HG03520 (cell line): ENCODE measurements at regions not wholly inside any gene's neighbourhood (a gene's known extent, or its start where the extent isn't known, plus 50 kb on each side); places are given as distances from the start of the nearest gene placed in this dataset.
"Not testable (repeated sequence)": the region's sequence is repeated elsewhere in the genome, so short reads cannot be mapped to it uniquely, and the experiment has no call there.

ENCODE experiments used
- ATAC-seq: cut with Tn5 transposase; IDR thresholded peaks from one replicate; pipeline ENCODE4 v1.9.1; 2021; ENCODE audit warnings: mild to moderate bottlenecking, moderate library complexity; ENCODE audit not compliant: unreplicated experiment

- no peak for ATAC-seq
Measured at GRCh38 chr1:187936667-187937066, 1107.9 kb downstream of the PLA2G4A start.

- ATAC-seq, result no peak
Measured at GRCh38 chr1:187938092-187938491, 1109.3 kb downstream of the PLA2G4A start.

DNA sequence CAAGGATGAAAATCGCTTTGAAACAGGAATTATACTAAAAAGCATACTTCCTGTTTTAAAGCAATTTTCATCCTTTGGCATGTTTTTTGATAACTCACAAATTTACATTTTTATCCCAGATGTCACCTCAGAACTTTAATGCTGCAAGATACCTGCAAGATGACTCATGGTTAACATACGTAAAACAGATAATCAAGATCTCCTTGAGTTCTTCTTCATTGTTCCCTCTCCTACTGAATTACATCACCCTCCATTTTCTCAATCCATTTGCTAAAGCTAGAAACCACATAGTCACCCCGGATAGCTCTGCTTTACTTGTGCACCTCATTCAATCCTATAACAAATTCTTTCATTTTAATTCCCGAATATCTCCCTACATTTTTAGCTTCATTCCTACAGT lies 1114.2 kb downstream of the PLA2G4A start:
- no peak for ATAC-seq

DNA sequence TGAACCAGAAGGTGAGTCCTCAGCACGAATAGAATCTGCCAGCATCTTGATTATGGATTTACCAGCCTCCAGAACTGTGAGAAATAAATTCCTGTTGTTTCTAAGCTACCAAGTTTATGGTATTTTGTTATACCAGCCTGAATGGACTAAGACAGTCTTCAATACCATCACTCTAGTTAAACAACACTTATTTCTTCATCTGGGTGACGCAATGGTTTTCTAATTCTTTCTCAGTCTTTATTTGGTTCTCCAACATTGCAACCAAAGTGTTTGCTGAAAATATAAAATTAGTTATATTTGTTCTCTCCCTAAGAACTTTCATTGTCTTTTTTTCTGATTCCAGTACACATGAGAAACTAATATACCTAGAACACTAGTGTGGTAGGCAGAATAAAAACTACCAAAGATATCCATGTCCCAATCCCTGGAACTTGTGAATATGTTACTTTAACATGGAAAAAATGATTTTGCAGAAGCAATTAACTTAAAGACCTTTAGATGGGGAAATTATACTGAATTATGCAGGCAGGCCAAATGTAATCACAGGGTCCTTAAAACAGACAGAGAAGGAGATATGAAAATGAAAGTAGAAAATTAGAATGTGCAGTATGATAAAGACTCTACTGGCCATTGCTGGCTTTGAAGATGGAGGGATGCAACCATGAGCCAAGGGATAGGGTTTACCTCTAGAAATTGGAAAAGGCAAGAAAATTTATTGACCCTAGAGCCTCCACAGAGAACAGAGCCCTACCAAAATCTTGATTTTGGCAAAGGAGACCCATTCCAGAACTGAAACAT lies 1115.1 kb downstream of the PLA2G4A start:
- no peak for ATAC-seq

DNA sequence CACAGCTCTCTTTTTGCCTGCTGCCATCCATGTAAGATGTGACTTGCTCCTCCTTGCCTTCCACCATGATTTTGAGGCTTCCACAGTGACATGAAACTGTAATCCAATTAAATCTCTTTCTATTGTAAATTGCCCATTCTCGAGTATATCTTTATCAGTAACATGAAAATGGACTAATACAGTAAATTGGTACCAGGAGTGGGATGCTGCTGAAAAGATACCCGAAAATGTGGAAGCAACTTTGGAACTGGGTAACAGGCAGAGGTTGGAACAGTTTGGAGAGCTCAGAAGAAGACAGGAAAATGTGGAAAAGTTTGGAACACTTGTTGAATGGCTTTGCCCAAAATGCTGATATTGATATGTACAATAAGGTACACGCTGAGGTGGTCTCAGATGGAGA lies 1117.9 kb downstream of the PLA2G4A start:
- ATAC-seq, result not testable (repeated sequence)

GRCh38 chr1:187947359-187947758 lies 1118.6 kb downstream of the PLA2G4A start:
- ATAC-seq, result no peak

- ATAC-seq, result no peak
Measured at GRCh38 chr1:187948170-187948794, 1119.5 kb downstream of the PLA2G4A start.

DNA sequence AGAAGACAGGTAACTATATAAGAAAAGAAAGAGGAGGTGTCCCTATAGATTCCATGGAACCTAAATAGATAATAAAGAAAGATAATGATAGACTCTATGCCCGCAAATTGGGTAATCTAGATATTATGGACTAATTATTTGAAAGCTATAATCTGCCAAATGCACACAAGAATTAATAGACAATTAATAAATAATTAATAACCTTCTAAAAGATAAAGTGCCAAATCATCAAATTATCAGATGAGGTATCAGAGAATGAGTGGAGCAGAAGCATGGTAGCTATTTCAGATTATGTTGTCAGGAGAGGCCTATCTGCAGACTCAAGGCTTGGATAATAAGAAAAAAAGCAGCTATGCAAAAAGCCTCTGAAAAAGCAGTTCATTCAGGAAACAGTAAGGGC lies 1120.8 kb downstream of the PLA2G4A start:
- ATAC-seq, result no peak

DNA sequence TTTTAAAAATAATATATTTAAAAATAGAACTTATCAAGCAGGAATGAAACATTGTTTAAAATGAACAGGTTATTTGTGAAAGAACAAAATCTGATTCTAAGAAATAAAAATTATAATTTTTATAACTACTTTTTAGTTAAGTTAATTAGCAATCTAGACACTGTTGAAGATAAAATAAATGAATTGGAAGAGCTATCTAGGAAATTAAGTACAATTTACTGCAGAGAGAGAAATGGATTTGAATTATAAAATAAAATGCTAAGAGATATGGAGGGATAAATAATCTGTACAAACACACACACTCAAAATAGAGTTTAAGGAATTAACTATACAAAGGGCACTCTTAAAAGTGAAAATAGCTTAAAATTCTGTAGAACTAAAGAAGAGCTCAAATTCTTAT lies 1123.1 kb downstream of the PLA2G4A start:
- ATAC-seq, result no peak

DNA sequence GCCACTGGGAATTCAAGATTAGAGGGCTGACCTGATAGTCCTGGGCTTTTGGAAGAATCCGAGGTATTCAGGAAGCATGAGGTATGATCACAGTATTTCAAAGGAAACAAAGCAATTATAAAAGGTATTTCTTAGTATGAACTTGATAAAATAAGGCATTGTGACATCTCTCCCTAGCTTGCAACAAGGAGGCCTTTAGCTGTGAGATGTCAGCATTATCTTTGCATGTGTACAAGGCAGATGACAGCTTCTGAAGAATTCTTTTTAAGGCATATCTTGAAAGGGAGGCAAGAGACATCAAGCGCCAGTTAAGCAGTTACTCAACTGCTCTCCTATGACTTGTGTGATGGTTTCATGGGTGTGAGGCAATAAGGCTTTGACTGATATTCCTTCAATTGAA lies 1123.7 kb downstream of the PLA2G4A start:
- ATAC-seq, result no peak

DNA sequence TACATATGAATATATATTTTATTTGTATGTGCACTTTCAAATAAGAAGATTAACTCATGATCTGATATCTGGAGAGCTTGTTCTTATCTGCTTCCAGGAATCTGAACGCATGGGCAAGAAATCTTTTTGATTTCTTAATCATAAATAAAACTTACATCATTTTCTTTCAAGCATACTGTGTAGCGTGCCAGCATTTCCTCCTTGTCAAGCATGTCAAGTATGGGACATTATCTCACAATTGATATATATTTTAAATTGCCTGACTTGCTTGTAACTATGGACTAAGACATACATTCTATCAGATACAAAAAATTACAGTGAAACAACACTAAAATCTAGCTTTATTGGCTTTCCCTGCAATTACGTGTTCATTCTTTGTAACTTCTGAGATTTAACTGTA lies 1128.2 kb downstream of the PLA2G4A start:
- no peak for ATAC-seq

DNA sequence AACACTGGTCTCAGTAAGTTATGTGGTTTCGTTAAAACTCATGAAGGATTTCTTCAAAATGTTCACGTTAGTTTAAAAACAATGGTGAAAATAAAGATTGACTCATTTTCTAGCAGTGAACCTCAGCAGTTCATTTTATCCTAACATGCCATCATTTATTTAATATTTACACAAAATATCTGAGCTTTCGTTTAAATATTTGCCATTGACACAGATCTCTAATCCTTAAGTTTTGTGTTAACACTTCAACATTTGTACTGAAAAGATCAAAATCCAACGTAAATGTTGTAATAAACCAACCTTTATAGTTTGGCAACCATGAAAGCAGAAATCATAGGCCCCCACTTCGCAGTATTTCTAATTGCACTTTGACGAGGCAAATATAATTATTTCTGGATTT lies 1129.5 kb downstream of the PLA2G4A start:
- no peak for ATAC-seq

DNA sequence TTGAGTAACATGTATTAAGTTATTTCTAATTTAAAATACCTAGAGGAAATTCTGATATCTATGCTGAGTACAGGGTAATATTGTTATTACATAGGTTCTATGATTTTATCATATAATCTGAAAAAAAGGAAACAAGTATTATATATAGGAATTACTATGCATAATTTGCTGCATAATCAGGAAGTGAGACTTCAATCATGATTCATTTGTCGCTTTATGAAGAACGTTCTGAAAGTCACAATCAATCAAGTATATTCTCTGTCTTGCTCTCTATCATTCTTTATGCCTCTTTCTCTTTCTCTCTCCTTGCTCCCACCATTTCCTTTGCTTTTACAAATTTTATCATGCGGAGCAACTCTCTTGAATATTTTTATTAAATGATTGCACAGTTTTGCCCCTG lies 1130.3 kb downstream of the PLA2G4A start:
- no peak for ATAC-seq

DNA sequence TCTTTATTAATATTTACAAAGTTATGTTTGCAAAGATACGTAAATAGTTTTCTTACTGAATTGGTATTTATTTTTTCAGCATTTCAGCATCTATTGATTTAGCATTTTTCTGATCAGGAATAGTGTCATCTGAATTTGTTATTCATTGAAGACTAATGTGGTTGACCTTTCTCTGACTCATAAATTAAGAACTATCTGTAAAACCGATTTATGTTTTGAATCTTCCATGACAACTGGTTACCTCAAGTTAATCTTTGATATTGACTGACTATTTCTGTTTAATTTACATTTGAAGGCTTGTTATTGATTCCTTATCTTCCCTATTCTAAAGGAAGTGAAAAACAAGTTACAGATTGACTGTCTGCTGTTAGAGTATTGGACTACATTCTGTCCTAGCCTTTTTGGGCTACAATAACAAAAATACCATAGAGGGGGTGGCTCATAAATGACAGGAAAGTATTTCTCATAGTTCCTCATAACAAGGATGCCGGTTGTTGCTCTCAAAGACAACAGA lies 1131.4 kb downstream of the PLA2G4A start:
- ATAC-seq, result no peak

GRCh38 chr1:187961895-187962294 lies 1133.1 kb downstream of the PLA2G4A start:
- ATAC-seq, result no peak

DNA sequence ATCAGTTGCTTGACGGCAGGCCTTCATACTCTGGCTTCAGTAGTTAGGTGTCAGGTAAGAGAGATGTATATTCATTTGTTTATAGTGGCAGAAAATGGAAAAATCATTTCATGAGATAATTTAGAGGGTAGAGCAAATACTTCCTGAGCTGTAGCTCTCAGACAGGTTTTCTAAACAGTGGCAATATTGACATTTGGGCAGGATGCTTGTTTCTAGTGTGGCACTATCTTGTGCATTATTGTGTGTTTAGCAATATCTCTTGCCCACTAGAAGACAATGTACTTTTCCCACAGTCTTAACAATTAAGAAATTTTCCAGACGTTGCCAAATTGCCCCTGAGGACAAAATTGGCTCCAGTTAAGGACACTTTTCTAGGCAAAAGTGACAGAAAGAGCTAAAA lies 1143.1 kb downstream of the PLA2G4A start:
- ATAC-seq, result no peak

GRCh38 chr1:187977298-187977697 lies 1148.5 kb downstream of the PLA2G4A start:
- no peak for ATAC-seq

GRCh38 chr1:187985145-187985896 lies 1156.6 kb downstream of the PLA2G4A start:
- ATAC-seq, result peak; percentile 42

DNA sequence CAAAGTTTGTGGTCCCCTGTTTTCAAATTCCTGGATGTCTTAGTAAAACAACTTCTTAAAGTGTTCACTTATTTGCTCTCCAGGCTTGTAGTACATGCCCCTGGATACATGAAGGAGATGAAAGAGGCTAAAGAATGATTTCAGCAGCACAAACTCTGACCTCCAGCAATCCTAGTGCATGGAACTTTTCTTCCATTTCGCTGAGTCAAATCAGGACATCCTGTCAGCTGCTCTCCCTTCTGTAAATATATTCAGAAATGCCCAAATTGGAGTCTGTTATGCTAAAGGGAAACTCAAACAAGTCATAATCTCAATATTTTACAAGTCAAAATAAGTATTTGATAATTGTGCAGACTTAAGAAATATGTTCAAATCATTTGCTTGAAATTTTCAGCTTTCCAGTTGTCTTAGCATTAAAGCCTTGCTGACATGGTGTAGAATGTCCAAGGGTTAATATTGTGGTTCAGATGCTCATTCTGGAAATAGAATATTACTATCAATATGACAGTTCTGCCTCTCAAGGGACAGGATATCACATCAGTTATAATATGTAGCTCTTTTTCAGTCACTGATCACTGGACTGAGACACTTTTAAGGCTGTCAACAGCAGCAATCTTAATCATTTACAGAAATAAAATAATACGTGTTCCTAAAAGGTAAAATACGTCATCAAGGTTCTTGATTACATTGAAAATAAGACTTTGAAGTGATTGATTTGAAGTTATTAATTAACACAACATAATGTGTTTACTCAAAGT lies 1157.3 kb downstream of the PLA2G4A start:
- peak; percentile 70 for ATAC-seq

- ATAC-seq, result peak; percentile 29
Measured at GRCh38 chr1:187987236-187987776, 1158.6 kb downstream of the PLA2G4A start.

GRCh38 chr1:187991944-187992343 lies 1163.2 kb downstream of the PLA2G4A start:
- ATAC-seq, result no peak
